ENCODE measurements at regions not wholly inside any gene's neighbourhood (a gene's known extent, or its start where the extent isn't known, plus 50 kb on each side); places are given as distances from the start of the nearest gene placed in this dataset.

DNA sequence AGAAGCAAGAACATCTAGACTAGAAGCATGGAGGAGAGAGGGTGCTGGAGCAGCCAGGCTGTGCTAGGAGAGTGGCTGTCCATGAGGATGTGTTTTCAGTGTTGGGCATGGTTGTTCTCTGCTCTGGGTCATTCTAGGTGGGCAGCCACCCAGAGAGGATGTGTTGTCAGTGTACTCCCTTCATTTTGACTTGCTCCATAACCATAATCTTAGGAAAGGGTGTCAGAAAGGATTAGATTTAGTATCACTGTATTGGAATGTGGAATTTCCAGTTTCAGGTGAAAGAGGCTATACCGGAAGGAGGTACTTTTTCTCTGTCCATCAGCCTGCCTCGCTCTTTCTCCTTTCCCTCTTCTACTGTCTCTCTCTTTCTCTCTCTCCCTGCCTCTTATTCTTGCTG is 474.5 kb upstream of the PODXL start:
- H3K36me3 ChIP-seq (ENCODE audit: control insufficient read depth in 2 of 2, extremely low read depth in 1 of 2, insufficient read depth in 2 of 2, low read length in 2 of 2) = no peaks in the 10 kb centered on the region
- no peak for DNase-seq (ENCODE audit: low read depth, low spot score)
- H3K9me1 ChIP-seq (replicated peaks; ENCODE audit: control insufficient read depth, extremely low read depth, insufficient read depth, low read length) = no peaks in the 10 kb centered on the region
- intact Hi-C loops (cut with micrococcal nuclease) (no loop called here), dilution Hi-C loops (cut with MboI; ENCODE audit: extremely low pct_ligation_motif_present, low sequenced_read_pairs) (no loop called here)
- no peaks in the 10 kb centered on the region for H3K4me1 ChIP-seq (ENCODE audit: control insufficient read depth, extremely low read depth, insufficient read depth, low read length)
- no peak overlapping the region for H3K4me3 ChIP-seq (replicated peaks in 1 of 3; ENCODE audit: insufficient read depth in 1 of 3, low read depth in 1 of 3, low read length in 3 of 3)
- peaks cover 0 to 4% of the 10 kb centered on the region in 2 experiments for H3K27me3 ChIP-seq (ENCODE audit: control insufficient read depth in 2 of 2, insufficient read depth in 2 of 2, low read length in 2 of 2)
- ChIA-PET POLR2A (no interaction called here), CTCF (no interaction called here)
- H4K20me1 ChIP-seq (replicated peaks; ENCODE audit: control insufficient read depth, extremely low read depth, insufficient read depth, low read length) = no peaks in the 10 kb centered on the region
- H3K4me2 ChIP-seq (ENCODE audit: insufficient read depth, low read length) = no peak overlapping the region
- FAIRE-seq = no peak
- H2AFZ ChIP-seq (ENCODE audit: low read depth, low read length) = no peak overlapping the region
- TF ChIP-seq MYC (IDR thresholded peaks at IDR 0.05; ENCODE audit: low read depth, low read length) (no peak), MAX (IDR thresholded peaks at IDR 0.05; ENCODE audit: insufficient read depth, insufficient read length) (no peak), CTCF (IDR thresholded peaks at IDR 0.05; ENCODE audit: extremely low read depth in 1 of 2, insufficient read depth in 1 of 2, low read depth in 1 of 2, low read length in 2 of 2) (no peak), JUN (IDR thresholded peaks at IDR 0.05; ENCODE audit: borderline replicate concordance, insufficient read depth, insufficient read length, low read depth) (no peak), GATA2 (IDR thresholded peaks at IDR 0.05; ENCODE audit: insufficient read depth, insufficient read length, low read depth, low read length) (no peak), POLR2A (IDR thresholded peaks at IDR 0.05; ENCODE audit: low read depth, low read length) (no peak), FOS (IDR thresholded peaks at IDR 0.05; ENCODE audit: borderline replicate concordance, insufficient read depth, low read length) (no peak), POLR2AphosphoS5 (IDR thresholded peaks at IDR 0.05; ENCODE audit: insufficient read depth, low read depth, low read length) (no peak), EZH2 (IDR thresholded peaks at IDR 0.05; ENCODE audit: borderline replicate concordance, low read depth, low read length, severe bottlenecking) (no peak)
- no TSS peak for BruUV-seq (replicated peaks)
- no peaks in the 10 kb centered on the region for H3K9me3 ChIP-seq (replicated peaks; ENCODE audit: control insufficient read depth, insufficient read depth, low read length)
- no peaks in the 10 kb centered on the region for H3K79me2 ChIP-seq (ENCODE audit: control insufficient read depth, insufficient read depth, low read length)
- H3K9ac ChIP-seq (replicated peaks; ENCODE audit: extremely low read depth, insufficient read depth, low read length) = no peak overlapping the region
- no peak overlapping the region for H3K27ac ChIP-seq (ENCODE audit: insufficient read depth, low read depth, low read length)
